WERI-Rb-1 (cell line): ENCODE measurements at regions not wholly inside any gene's neighbourhood (a gene's known extent, or its start where the extent isn't known, plus 50 kb on each side); places are given as distances from the start of the nearest gene placed in this dataset.
"Not testable (repeated sequence)": the region's sequence is repeated elsewhere in the genome, so short reads cannot be mapped to it uniquely, and the experiment has no call there.

Experiments
- DNase-seq: peaks from one replicate; pipeline ENCODE4 v3.0.0-alpha.2; 2020
- H3K27ac ChIP-seq: fragments of 250-450 bp; sonication (Bioruptor Pico); 2 replicates; pipeline ENCODE4 v1.5.1; 2020; ENCODE audit warnings: mild to moderate bottlenecking, moderate library complexity
- H3K27me3 ChIP-seq: fragments of 250-450 bp; sonication (Bioruptor Pico); 2 replicates; pipeline ENCODE4 v1.5.1; 2021; ENCODE audit warnings: mild to moderate bottlenecking, low read depth, moderate library complexity; ENCODE audit not compliant: insufficient read depth, severe bottlenecking
- H3K36me3 ChIP-seq: fragments of 250-450 bp; sonication (Bioruptor Pico); 2 replicates; pipeline ENCODE4 v1.5.1; 2020; ENCODE audit warnings: mild to moderate bottlenecking, moderate library complexity
- H3K4me3 ChIP-seq: 2 replicates; pipeline ENCODE4 v1.5.1; 2011; ENCODE audit warnings: low read depth, mild to moderate bottlenecking, control low read depth, low read length
- H3K9me3 ChIP-seq: fragments of 250-450 bp; sonication (Bioruptor Pico); 2 replicates; pipeline ENCODE4 v1.5.1; 2021; ENCODE audit warnings: mild to moderate bottlenecking, moderate library complexity; ENCODE audit not compliant: severe bottlenecking
- CTCF ChIP-seq: IDR thresholded peaks from 2 replicates; pipeline ENCODE4 v1.5.1; 2011; ENCODE audit warnings: low read depth, mild to moderate bottlenecking, control low read depth, inconsistent platforms, low read length

GRCh38 chr11:57885298-57886050 lies 123.9 kb downstream of the CTNND1 start:
- DNase-seq: no peak
- no peak overlapping the region for H3K4me3 ChIP-seq
- no peaks in the 10 kb centered on the region for H3K36me3 ChIP-seq
- H3K27me3 ChIP-seq: peaks cover 51% of the 10 kb centered on the region
- no peaks in the 10 kb centered on the region for H3K9me3 ChIP-seq
- H3K27ac ChIP-seq: no peak overlapping the region
- no peak for TF ChIP-seq CTCF

DNA sequence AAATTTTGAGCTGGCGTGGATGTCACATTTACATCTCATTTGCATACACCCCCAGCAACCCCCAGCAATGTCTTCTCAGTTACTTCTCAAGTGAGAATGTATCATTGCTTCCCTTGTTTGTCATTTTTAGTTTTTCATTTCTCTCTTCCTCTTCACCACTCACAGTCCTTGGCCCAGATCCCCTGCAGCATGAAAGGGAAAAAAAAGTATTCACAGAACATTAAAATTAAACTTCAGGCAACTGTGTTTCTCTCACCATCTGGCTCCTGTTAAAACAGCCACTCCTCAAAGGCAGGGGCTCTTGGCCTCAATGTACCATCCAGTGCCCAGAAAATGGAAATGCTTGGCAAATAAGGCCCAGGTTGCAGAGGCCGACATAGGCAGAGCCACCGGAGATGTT lies 126.8 kb downstream of the CTNND1 start:
- Histone ChIP-seq H3K27ac (no peak overlapping the region), H3K36me3 (no peaks in the 10 kb centered on the region), H3K4me3 (no peak overlapping the region), H3K9me3 (no peaks in the 10 kb centered on the region), H3K27me3 (peaks cover 42% of the 10 kb centered on the region)
- TF ChIP-seq CTCF: no peak
- no peak for DNase-seq

DNA sequence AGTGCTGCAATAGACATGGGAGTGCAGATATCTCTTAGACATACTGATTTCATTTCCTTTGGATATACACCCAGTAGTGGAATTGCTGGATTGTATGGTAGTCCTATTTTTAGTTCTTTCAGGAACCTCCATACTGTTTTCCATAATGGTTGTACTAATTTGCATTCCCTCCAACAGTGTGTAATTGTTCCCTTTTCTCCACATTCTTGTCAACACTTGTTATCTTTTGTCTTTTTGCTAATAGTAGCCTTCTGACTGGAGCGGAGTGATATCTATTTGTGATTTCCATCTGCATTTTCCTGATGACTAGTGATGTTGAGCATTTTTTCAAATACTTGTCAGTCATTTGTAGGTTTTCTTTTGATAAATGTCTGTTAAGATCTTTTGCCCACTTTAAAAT lies 128.9 kb downstream of the CTNND1 start:
- H3K27ac ChIP-seq: no peak overlapping the region
- no peaks in the 10 kb centered on the region for H3K36me3 ChIP-seq
- H3K4me3 ChIP-seq: no peak overlapping the region
- DNase-seq: no peak
- TF ChIP-seq CTCF: no peak
- H3K27me3 ChIP-seq: peaks cover 43% of the 10 kb centered on the region
- no peaks in the 10 kb centered on the region for H3K9me3 ChIP-seq

GRCh38 chr11:57893200-57893599 lies 130.5 kb upstream of the OR9Q1 start:
- not testable (repeated sequence) for H3K27ac ChIP-seq, DNase-seq, H3K36me3 ChIP-seq, H3K9me3 ChIP-seq, H3K4me3 ChIP-seq
- peaks cover 57% of the 10 kb centered on the region for H3K27me3 ChIP-seq

- TF ChIP-seq CTCF: no peak
- Histone ChIP-seq H3K27ac (no peak overlapping the region), H3K27me3 (peaks cover 43% of the 10 kb centered on the region), H3K4me3 (no peak overlapping the region), H3K36me3 (no peaks in the 10 kb centered on the region), H3K9me3 (no peaks in the 10 kb centered on the region)
- DNase-seq: no peak
Observed at GRCh38 chr11:57896361-57897145, 127.1 kb upstream of the OR9Q1 start.

DNA sequence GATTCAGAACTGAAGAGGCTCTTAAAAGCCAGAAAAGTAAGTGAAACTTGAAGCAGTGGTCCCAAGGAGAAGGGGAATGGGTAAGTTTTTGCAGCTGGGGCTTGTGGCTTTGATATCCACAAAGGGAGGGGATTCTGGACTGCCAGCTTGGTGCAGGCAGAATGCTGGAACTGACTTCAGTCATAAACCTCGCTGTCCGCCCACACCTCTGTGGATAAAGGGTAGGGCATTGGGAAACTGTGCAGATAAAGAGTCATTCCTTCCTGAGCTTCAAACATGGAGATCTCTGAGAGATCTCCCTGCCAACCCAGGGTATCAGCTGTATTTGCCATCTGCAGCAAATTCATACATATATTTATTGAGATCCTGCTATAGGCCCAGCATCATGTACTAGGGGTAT lies 124.3 kb upstream of the OR9Q1 start:
- Histone ChIP-seq H3K4me3 (no peak overlapping the region), H3K27me3 (peaks cover 58% of the 10 kb centered on the region), H3K9me3 (no peaks in the 10 kb centered on the region), H3K36me3 (no peaks in the 10 kb centered on the region), H3K27ac (no peak overlapping the region)
- TF ChIP-seq CTCF: no peak
- no peak for DNase-seq
